ENCODE measurements at regions not wholly inside any gene's neighbourhood (a gene's known extent, or its start where the extent isn't known, plus 50 kb on each side); places are given as distances from the start of the nearest gene placed in this dataset.

GRCh38 chr20:22680031-22680740, 95.8 kb upstream of the FOXA2 start:
- Mint-ChIP-seq H3K27me3 (ENCODE audit: unreplicated experiment) (peaks cover 1% of the 10 kb centered on the region), H3K36me3 (ENCODE audit: unreplicated experiment) (no peaks in the 10 kb centered on the region), H3K9me3 (ENCODE audit: unreplicated experiment) (no peaks in the 10 kb centered on the region), H3K27ac (ENCODE audit: unreplicated experiment) (no peak overlapping the region), H3K4me1 (ENCODE audit: low read depth, unreplicated experiment) (no peaks in the 10 kb centered on the region), H3K4me3 (ENCODE audit: unreplicated experiment) (no peak overlapping the region)
- TF ChIP-seq CTCF (IDR thresholded peaks at IDR 0.05; ENCODE audit: partially characterized antibody, unreplicated experiment) = no peak
- DNase-seq = no peak

- no peaks in the 10 kb centered on the region for H3K9me3 Mint-ChIP-seq (ENCODE audit: unreplicated experiment)
- DNase-seq = no peak
- H3K36me3 Mint-ChIP-seq (ENCODE audit: unreplicated experiment) = no peaks in the 10 kb centered on the region
- no peaks in the 10 kb centered on the region for H3K4me1 Mint-ChIP-seq (ENCODE audit: low read depth, unreplicated experiment)
- no peak overlapping the region for H3K4me3 Mint-ChIP-seq (ENCODE audit: unreplicated experiment)
- peaks cover 3% of the 10 kb centered on the region for H3K27me3 Mint-ChIP-seq (ENCODE audit: unreplicated experiment)
- H3K27ac Mint-ChIP-seq (ENCODE audit: unreplicated experiment) = no peak overlapping the region
- TF ChIP-seq CTCF (IDR thresholded peaks at IDR 0.05; ENCODE audit: partially characterized antibody, unreplicated experiment) = no peak
These were observed 97.3 kb upstream of the FOXA2 start for GRCh38 chr20:22681591-22682248.

- Mint-ChIP-seq H3K27ac (ENCODE audit: unreplicated experiment) (no peak overlapping the region), H3K36me3 (ENCODE audit: unreplicated experiment) (no peaks in the 10 kb centered on the region), H3K4me3 (ENCODE audit: unreplicated experiment) (no peak overlapping the region), H3K4me1 (ENCODE audit: low read depth, unreplicated experiment) (no peaks in the 10 kb centered on the region), H3K27me3 (ENCODE audit: unreplicated experiment) (peaks cover 2% of the 10 kb centered on the region), H3K9me3 (ENCODE audit: unreplicated experiment) (no peaks in the 10 kb centered on the region)
- TF ChIP-seq CTCF (IDR thresholded peaks at IDR 0.05; ENCODE audit: partially characterized antibody, unreplicated experiment) = no peak
- no peak for DNase-seq
These were observed 98.0 kb upstream of the FOXA2 start for GRCh38 chr20:22682381-22682780.

GRCh38 chr20:22684072-22684762, 99.8 kb upstream of the FOXA2 start:
- Mint-ChIP-seq H3K36me3 (ENCODE audit: unreplicated experiment) (no peaks in the 10 kb centered on the region), H3K27me3 (ENCODE audit: unreplicated experiment) (peaks cover 2% of the 10 kb centered on the region), H3K4me3 (ENCODE audit: unreplicated experiment) (no peak overlapping the region), H3K4me1 (ENCODE audit: low read depth, unreplicated experiment) (no peaks in the 10 kb centered on the region), H3K9me3 (ENCODE audit: unreplicated experiment) (no peaks in the 10 kb centered on the region), H3K27ac (ENCODE audit: unreplicated experiment) (no peak overlapping the region)
- peak; percentile 76 for DNase-seq
- peak; percentile 88 for TF ChIP-seq CTCF (IDR thresholded peaks at IDR 0.05; ENCODE audit: partially characterized antibody, unreplicated experiment)

Measured in glutamatergic neuron (in vitro differentiated cells).